WTC11 (cell line): ENCODE measurements at regions not wholly inside any gene's neighbourhood (a gene's known extent, or its start where the extent isn't known, plus 50 kb on each side); places are given as distances from the start of the nearest gene placed in this dataset.

Experiments used
- ATAC-seq: fragments of 200-7000 bp; cut with Tn5 transposase; 2 replicates; pipeline ENCODE4 v1.10.0; 2021; ENCODE audit warnings: mild to moderate bottlenecking, moderate library complexity
- CTCF ChIA-PET: fragments of 300-600 bp; sonication (Branson Sonifier 250); formaldehyde crosslinking; loops from one replicate; lab custom pipeline; 2021; ENCODE audit warnings: antibody characterized with exemption; lab: Charles Lee
- POLR2A ChIA-PET: fragments of 350-600 bp; sonication (Branson Sonifier 250); formaldehyde crosslinking; loops from one replicate; lab custom pipeline; 2021; ENCODE audit warnings: antibody characterized with exemption; lab: Charles Lee
- DNase-seq: peaks from one replicate; pipeline ENCODE4 v3.0.0; 2021; ENCODE audit warnings: low spot score
- H3K27ac Mint-ChIP-seq: 2 replicates; pipeline ENCODE4 v1.8.0; 2021; ENCODE audit warnings: mixed read lengths
- H3K27me3 Mint-ChIP-seq: 2 replicates; pipeline ENCODE4 v1.8.0; 2021; ENCODE audit warnings: low read depth, mild to moderate bottlenecking, moderate library complexity, mixed read lengths
- H3K36me3 Mint-ChIP-seq: 2 replicates; pipeline ENCODE4 v1.8.0; 2021; ENCODE audit warnings: mixed read lengths
- H3K4me1 Mint-ChIP-seq: 2 replicates; pipeline ENCODE4 v1.8.0; 2022; ENCODE audit warnings: mixed read lengths
- H3K4me3 Mint-ChIP-seq: 2 replicates; pipeline ENCODE4 v1.8.0; 2021; ENCODE audit warnings: mild to moderate bottlenecking, moderate library complexity, mixed read lengths
- H3K9me3 Mint-ChIP-seq: 2 replicates; pipeline ENCODE4 v1.8.0; 2021; ENCODE audit warnings: mixed read lengths
- CBFB ChIP-seq: sonication (generic); formaldehyde crosslinking; IDR thresholded peaks from 2 replicates; pipeline ENCODE4 v1.8.1; 2022; ENCODE audit warnings: mild to moderate bottlenecking, low read depth, missing genetic modification reagents
- CREM ChIP-seq: sonication (generic); formaldehyde crosslinking; IDR thresholded peaks from 2 replicates; pipeline ENCODE4 v1.8.1; 2022; ENCODE audit warnings: mild to moderate bottlenecking, missing genetic modification reagents, moderate library complexity
- ELF4 ChIP-seq: sonication (generic); formaldehyde crosslinking; IDR thresholded peaks from 2 replicates; pipeline ENCODE4 v1.8.1; 2022; ENCODE audit warnings: low read depth, mild to moderate bottlenecking, moderate library complexity, missing genetic modification reagents
- GABPB1 ChIP-seq: sonication (generic); formaldehyde crosslinking; IDR thresholded peaks from 2 replicates; pipeline ENCODE4 v1.8.1; 2023; ENCODE audit warnings: mild to moderate bottlenecking, missing genetic modification reagents
- GRHL2 ChIP-seq: fragments of 250-450 bp; sonication (Bioruptor Pico); IDR thresholded peaks from 2 replicates; pipeline ENCODE4 v1.8.0; 2022; ENCODE audit warnings: mild to moderate bottlenecking, moderate library complexity; ENCODE audit not compliant: insufficient replicate concordance, severe bottlenecking
- IRF2 ChIP-seq: sonication (generic); formaldehyde crosslinking; IDR thresholded peaks from 2 replicates; pipeline ENCODE4 v1.8.0; 2022; ENCODE audit warnings: low read depth, missing genetic modification reagents, borderline replicate concordance
- NR1H2 ChIP-seq: sonication (generic); formaldehyde crosslinking; IDR thresholded peaks from 2 replicates; pipeline ENCODE4 v1.9.0; 2021; ENCODE audit warnings: mild to moderate bottlenecking, moderate library complexity, missing genetic modification reagents
- NR3C1 ChIP-seq: sonication (generic); formaldehyde crosslinking; conservative IDR thresholded peaks from 2 replicates; pipeline ENCODE4 v1.8.1; 2023; ENCODE audit warnings: low read depth, mild to moderate bottlenecking, missing genetic modification reagents
- RELA ChIP-seq: sonication (generic); formaldehyde crosslinking; IDR thresholded peaks from 2 replicates; pipeline ENCODE4 v1.8.1; 2022; ENCODE audit warnings: missing genetic modification reagents, mild to moderate bottlenecking, borderline replicate concordance
- SMAD3 ChIP-seq: sonication (generic); formaldehyde crosslinking; IDR thresholded peaks from 2 replicates; pipeline ENCODE4 v1.8.0; 2022; ENCODE audit warnings: missing genetic modification reagents, mild to moderate bottlenecking, borderline replicate concordance
- SOX15 ChIP-seq: fragments of 250-450 bp; sonication (Bioruptor Pico); IDR thresholded peaks from 2 replicates; pipeline ENCODE4 v1.9.0; 2021; ENCODE audit warnings: mild to moderate bottlenecking
- TEAD1 ChIP-seq: sonication (generic); formaldehyde crosslinking; IDR thresholded peaks from 2 replicates; pipeline ENCODE4 v1.8.0; 2022; ENCODE audit warnings: mild to moderate bottlenecking, missing genetic modification reagents
- TEAD4 ChIP-seq: sonication (generic); formaldehyde crosslinking; IDR thresholded peaks from 2 replicates; pipeline ENCODE4 v1.8.0; 2022; ENCODE audit warnings: mild to moderate bottlenecking, missing genetic modification reagents
- TP53 ChIP-seq: sonication (generic); formaldehyde crosslinking; IDR thresholded peaks from 2 replicates; pipeline ENCODE4 v1.8.1; 2023; ENCODE audit warnings: mild to moderate bottlenecking, missing genetic modification reagents
- ZNF138 ChIP-seq: sonication (generic); formaldehyde crosslinking; conservative IDR thresholded peaks from 2 replicates; pipeline ENCODE4 v1.8.1; 2022; ENCODE audit warnings: mild to moderate bottlenecking, moderate library complexity, missing genetic modification reagents
- ZNF263 ChIP-seq: sonication (generic); formaldehyde crosslinking; IDR thresholded peaks from 2 replicates; pipeline ENCODE4 v1.8.1; 2022; ENCODE audit warnings: low read depth, mild to moderate bottlenecking, moderate library complexity, missing genetic modification reagents
- ZNF317 ChIP-seq: sonication (generic); formaldehyde crosslinking; IDR thresholded peaks from 2 replicates; pipeline ENCODE4 v1.8.1; 2023; ENCODE audit warnings: low read depth, mild to moderate bottlenecking, moderate library complexity, missing genetic modification reagents, borderline replicate concordance
- ZNF416 ChIP-seq: fragments of 250-450 bp; sonication (Bioruptor Pico); IDR thresholded peaks from 2 replicates; pipeline ENCODE4 v1.9.0; 2021; ENCODE audit warnings: mild to moderate bottlenecking, inconsistent platforms
- TF ChIP-seq, protein P1 (sequence below): sonication (generic); formaldehyde crosslinking; IDR thresholded peaks from 2 replicates; pipeline ENCODE4 v1.8.0; 2022; ENCODE audit warnings: mild to moderate bottlenecking, missing genetic modification reagents
- TF ChIP-seq, protein P2 (sequence below): sonication (generic); formaldehyde crosslinking; IDR thresholded peaks from 2 replicates; pipeline ENCODE4 v1.8.1; 2022; ENCODE audit warnings: missing genetic modification reagents, borderline replicate concordance
- TF ChIP-seq, protein P3 (sequence below): sonication (generic); formaldehyde crosslinking; IDR thresholded peaks from 2 replicates; pipeline ENCODE4 v1.8.1; 2023; ENCODE audit warnings: mild to moderate bottlenecking, missing genetic modification reagents
- TF ChIP-seq, protein P4 (sequence below): sonication (generic); formaldehyde crosslinking; IDR thresholded peaks from 2 replicates; pipeline ENCODE4 v1.8.1; 2023; ENCODE audit warnings: mild to moderate bottlenecking, missing genetic modification reagents, moderate library complexity

DNA sequence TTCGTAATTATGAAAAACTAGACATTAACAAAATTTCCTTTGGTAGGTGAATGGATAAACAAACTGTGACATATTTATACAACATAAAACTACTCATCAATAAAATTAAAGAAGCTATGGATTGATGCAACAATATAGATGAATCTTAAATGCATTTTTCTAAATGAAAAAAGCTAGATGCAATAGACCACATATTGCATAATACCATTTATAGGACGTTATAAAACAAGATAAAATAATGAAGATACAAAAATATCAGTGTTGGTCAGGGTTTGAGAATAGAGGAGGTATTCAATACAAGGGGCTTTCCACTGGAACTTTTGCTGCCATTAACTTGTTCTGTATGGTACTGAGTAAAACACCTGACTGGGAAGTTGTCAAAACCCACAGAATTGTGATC is 314.4 kb downstream of the GRB14 start:
- Mint-ChIP-seq H3K4me3 (no peak overlapping the region), H3K27ac (no peak overlapping the region), H3K27me3 (no peaks in the 10 kb centered on the region), H3K9me3 (no peaks in the 10 kb centered on the region), H3K36me3 (no peaks in the 10 kb centered on the region), H3K4me1 (peaks cover 34% of the 10 kb centered on the region)
- no peak for TF ChIP-seq TP53
- TF ChIP-seq ELF4 (CRISPR knock-in tag): no peak
- TF ChIP-seq GRHL2: no peak
- no peak for TF ChIP-seq GABPB1 (CRISPR knock-in tag)
- TF ChIP-seq ZNF138 (CRISPR knock-in tag): no peak
- TF ChIP-seq TEAD4 (CRISPR knock-in tag): no peak
- TF ChIP-seq CBFB: no peak
- TF ChIP-seq SMAD3: no peak
- TF ChIP-seq, protein P1, sequence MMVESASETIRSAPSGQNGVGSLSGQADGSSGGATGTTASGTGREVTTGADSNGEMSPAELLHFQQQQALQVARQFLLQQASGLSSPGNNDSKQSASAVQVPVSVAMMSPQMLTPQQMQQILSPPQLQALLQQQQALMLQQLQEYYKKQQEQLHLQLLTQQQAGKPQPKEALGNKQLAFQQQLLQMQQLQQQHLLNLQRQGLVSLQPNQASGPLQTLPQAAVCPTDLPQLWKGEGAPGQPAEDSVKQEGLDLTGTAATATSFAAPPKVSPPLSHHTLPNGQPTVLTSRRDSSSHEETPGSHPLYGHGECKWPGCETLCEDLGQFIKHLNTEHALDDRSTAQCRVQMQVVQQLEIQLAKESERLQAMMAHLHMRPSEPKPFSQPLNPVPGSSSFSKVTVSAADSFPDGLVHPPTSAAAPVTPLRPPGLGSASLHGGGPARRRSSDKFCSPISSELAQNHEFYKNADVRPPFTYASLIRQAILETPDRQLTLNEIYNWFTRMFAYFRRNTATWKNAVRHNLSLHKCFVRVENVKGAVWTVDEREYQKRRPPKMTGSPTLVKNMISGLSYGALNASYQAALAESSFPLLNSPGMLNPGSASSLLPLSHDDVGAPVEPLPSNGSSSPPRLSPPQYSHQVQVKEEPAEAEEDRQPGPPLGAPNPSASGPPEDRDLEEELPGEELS: no peak
- TF ChIP-seq CREM (CRISPR knock-in tag): no peak
- TF ChIP-seq SOX15: no peak
- TF ChIP-seq, protein P2, sequence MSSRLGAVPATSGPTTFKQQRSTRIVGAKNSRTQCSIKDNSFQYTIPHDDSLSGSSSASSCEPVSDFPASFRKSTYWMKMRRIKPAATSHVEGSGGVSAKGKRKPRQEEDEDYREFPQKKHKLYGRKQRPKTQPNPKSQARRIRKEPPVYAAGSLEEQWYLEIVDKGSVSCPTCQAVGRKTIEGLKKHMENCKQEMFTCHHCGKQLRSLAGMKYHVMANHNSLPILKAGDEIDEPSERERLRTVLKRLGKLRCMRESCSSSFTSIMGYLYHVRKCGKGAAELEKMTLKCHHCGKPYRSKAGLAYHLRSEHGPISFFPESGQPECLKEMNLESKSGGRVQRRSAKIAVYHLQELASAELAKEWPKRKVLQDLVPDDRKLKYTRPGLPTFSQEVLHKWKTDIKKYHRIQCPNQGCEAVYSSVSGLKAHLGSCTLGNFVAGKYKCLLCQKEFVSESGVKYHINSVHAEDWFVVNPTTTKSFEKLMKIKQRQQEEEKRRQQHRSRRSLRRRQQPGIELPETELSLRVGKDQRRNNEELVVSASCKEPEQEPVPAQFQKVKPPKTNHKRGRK (CRISPR knock-in tag): no peak
- TF ChIP-seq TEAD1 (CRISPR knock-in tag): no peak
- TF ChIP-seq NR1H2: no peak
- no peak for TF ChIP-seq RELA (CRISPR knock-in tag)
- no peak for TF ChIP-seq ZNF416 (CRISPR knock-in tag)
- TF ChIP-seq, protein P3, sequence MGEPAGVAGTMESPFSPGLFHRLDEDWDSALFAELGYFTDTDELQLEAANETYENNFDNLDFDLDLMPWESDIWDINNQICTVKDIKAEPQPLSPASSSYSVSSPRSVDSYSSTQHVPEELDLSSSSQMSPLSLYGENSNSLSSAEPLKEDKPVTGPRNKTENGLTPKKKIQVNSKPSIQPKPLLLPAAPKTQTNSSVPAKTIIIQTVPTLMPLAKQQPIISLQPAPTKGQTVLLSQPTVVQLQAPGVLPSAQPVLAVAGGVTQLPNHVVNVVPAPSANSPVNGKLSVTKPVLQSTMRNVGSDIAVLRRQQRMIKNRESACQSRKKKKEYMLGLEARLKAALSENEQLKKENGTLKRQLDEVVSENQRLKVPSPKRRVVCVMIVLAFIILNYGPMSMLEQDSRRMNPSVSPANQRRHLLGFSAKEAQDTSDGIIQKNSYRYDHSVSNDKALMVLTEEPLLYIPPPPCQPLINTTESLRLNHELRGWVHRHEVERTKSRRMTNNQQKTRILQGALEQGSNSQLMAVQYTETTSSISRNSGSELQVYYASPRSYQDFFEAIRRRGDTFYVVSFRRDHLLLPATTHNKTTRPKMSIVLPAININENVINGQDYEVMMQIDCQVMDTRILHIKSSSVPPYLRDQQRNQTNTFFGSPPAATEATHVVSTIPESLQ (CRISPR knock-in tag): no peak
- TF ChIP-seq, protein P4, sequence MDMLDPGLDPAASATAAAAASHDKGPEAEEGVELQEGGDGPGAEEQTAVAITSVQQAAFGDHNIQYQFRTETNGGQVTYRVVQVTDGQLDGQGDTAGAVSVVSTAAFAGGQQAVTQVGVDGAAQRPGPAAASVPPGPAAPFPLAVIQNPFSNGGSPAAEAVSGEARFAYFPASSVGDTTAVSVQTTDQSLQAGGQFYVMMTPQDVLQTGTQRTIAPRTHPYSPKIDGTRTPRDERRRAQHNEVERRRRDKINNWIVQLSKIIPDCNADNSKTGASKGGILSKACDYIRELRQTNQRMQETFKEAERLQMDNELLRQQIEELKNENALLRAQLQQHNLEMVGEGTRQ: no peak
- no peak for TF ChIP-seq ZNF263 (CRISPR knock-in tag)
- no peak for TF ChIP-seq NR3C1 (CRISPR knock-in tag)
- ChIA-PET POLR2A (interaction anchor here (0.6 kb wide), 1 partner anchor 157 kb away, joined by 3 read pairs; no protein-coding TSS in a partner anchor), CTCF (no interaction called here)
- ATAC-seq (no peak), DNase-seq (no peak)

DNA sequence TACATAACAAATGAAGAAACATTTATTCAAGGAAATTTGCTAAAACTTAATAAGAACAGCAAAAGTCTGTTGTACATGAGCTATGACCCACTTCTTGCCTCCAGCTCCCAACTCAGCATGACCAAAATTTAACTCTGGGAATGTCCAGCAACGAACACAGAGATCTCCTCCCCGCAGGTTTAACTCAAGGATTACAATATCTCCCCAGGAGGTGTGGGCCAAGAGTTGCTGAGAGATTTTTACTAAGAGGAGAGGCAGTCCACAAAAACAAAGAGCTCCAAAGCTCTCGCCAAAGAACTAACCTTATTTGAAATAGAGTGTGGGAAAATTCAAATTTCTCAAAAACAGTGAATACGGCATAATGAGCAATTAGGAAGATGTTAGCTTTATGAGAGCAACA is 318.5 kb downstream of the GRB14 start:
- Mint-ChIP-seq H3K9me3 (no peaks in the 10 kb centered on the region), H3K4me3 (peak overlapping the region; percentile 32), H3K27me3 (no peaks in the 10 kb centered on the region), H3K4me1 (peaks cover 24% of the 10 kb centered on the region), H3K36me3 (no peaks in the 10 kb centered on the region), H3K27ac (peak overlapping the region; percentile 98)
- TF ChIP-seq IRF2 (CRISPR knock-in tag) (no peak), ZNF317 (no peak)
- DNase-seq: peak; percentile 14
- POLR2A ChIA-PET: no interaction called here
- CTCF ChIA-PET: interaction anchor here (0.5 to 1.2 kb wide), 3 partner anchors 127 to 200 kb away, joined by 3 to 4 read pairs (median 4); no protein-coding TSS in a partner anchor
- ATAC-seq: peak; percentile 85
